ENCODE measurements at regions not wholly inside any gene's neighbourhood (a gene's known extent, or its start where the extent isn't known, plus 50 kb on each side); places are given as distances from the start of the nearest gene placed in this dataset.

GRCh38 chr2:121005453-121005852, 269.8 kb downstream of the GLI2 start:
- CTCF ChIA-PET, result interaction anchor here (0.6 kb wide), 1 partner anchor 270 kb away, joined by 3 read pairs; no protein-coding TSS in a partner anchor
- H3K36me3 ChIP-seq (ENCODE audit: low read depth), result no peaks in the 10 kb centered on the region
- H3K27me3 ChIP-seq (ENCODE audit: insufficient read depth, low read depth), result no peaks in the 10 kb centered on the region; the same call in 1 of the 2 replicates
- TF ChIP-seq EZH2 (IDR thresholded peaks at IDR 0.05; ENCODE audit: low read depth), result no peak
- TF ChIP-seq, protein P1, sequence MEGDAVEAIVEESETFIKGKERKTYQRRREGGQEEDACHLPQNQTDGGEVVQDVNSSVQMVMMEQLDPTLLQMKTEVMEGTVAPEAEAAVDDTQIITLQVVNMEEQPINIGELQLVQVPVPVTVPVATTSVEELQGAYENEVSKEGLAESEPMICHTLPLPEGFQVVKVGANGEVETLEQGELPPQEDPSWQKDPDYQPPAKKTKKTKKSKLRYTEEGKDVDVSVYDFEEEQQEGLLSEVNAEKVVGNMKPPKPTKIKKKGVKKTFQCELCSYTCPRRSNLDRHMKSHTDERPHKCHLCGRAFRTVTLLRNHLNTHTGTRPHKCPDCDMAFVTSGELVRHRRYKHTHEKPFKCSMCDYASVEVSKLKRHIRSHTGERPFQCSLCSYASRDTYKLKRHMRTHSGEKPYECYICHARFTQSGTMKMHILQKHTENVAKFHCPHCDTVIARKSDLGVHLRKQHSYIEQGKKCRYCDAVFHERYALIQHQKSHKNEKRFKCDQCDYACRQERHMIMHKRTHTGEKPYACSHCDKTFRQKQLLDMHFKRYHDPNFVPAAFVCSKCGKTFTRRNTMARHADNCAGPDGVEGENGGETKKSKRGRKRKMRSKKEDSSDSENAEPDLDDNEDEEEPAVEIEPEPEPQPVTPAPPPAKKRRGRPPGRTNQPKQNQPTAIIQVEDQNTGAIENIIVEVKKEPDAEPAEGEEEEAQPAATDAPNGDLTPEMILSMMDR (conservative IDR thresholded peaks at IDR 0.05), result no peak
- POLR2A ChIA-PET (ENCODE audit: unreplicated experiment), result interaction anchor here (0.6 kb wide), 2 partner anchors 23 to 179 kb away, joined by 3 to 21 read pairs; no protein-coding TSS in a partner anchor
- no TSS peak for BruUV-seq (replicated peaks)
- no peaks in the 10 kb centered on the region for H3K79me2 ChIP-seq (ENCODE audit: low read depth)
- no peak overlapping the region for H3K27ac ChIP-seq
- no peaks in the 10 kb centered on the region; the same call in 1 of the 2 replicates for H3K9me2 ChIP-seq (ENCODE audit: insufficient read depth)
- no peak for DNase-seq
- H3K4me3 ChIP-seq, result no peak overlapping the region
- intact Hi-C loops (cut with micrococcal nuclease; ENCODE audit: unreplicated experiment), result no loop called here
- no peak overlapping the region for H2AFZ ChIP-seq
- peaks cover 5% of the 10 kb centered on the region; the same call in 1 of the 2 replicates for H3K4me1 ChIP-seq (replicated peaks; ENCODE audit: insufficient read depth)
- H3K4me2 ChIP-seq, result no peak overlapping the region
- no peaks in the 10 kb centered on the region for H4K20me1 ChIP-seq (ENCODE audit: insufficient read depth)
- H3K9me3 ChIP-seq (ENCODE audit: insufficient read depth, low read depth), result no peaks in the 10 kb centered on the region
- no peaks in the 10 kb centered on the region for H3F3A ChIP-seq (ENCODE audit: insufficient read depth, low read depth)

GRCh38 chr2:121006743-121007489, 271.2 kb downstream of the GLI2 start:
- H4K20me1 ChIP-seq (ENCODE audit: insufficient read depth), result no peaks in the 10 kb centered on the region
- no peaks in the 10 kb centered on the region; the same call in 1 of the 2 replicates for H3K9me2 ChIP-seq (ENCODE audit: insufficient read depth)
- no peak overlapping the region for H3K4me2 ChIP-seq
- no peaks in the 10 kb centered on the region for H3F3A ChIP-seq (ENCODE audit: insufficient read depth, low read depth)
- H3K9me3 ChIP-seq (ENCODE audit: insufficient read depth, low read depth), result no peaks in the 10 kb centered on the region
- TF ChIP-seq, protein P1 (conservative IDR thresholded peaks at IDR 0.05), result no peak
- no peak for TF ChIP-seq EZH2 (IDR thresholded peaks at IDR 0.05; ENCODE audit: low read depth)
- H3K36me3 ChIP-seq (ENCODE audit: low read depth), result no peaks in the 10 kb centered on the region
- no peak overlapping the region for H3K27ac ChIP-seq
- no peaks in the 10 kb centered on the region for H3K79me2 ChIP-seq (ENCODE audit: low read depth)
- H2AFZ ChIP-seq, result no peak overlapping the region
- no peak for DNase-seq
- ChIA-PET POLR2A (ENCODE audit: unreplicated experiment) (no interaction called here), CTCF (no interaction called here)
- BruUV-seq (replicated peaks), result no TSS peak
- intact Hi-C loops (cut with micrococcal nuclease; ENCODE audit: unreplicated experiment), result no loop called here
- no peaks in the 10 kb centered on the region for H3K27me3 ChIP-seq (ENCODE audit: insufficient read depth, low read depth)
- no peak overlapping the region for H3K4me3 ChIP-seq
- peaks cover 5% of the 10 kb centered on the region; the same call in 1 of the 2 replicates for H3K4me1 ChIP-seq (replicated peaks; ENCODE audit: insufficient read depth)

DNA sequence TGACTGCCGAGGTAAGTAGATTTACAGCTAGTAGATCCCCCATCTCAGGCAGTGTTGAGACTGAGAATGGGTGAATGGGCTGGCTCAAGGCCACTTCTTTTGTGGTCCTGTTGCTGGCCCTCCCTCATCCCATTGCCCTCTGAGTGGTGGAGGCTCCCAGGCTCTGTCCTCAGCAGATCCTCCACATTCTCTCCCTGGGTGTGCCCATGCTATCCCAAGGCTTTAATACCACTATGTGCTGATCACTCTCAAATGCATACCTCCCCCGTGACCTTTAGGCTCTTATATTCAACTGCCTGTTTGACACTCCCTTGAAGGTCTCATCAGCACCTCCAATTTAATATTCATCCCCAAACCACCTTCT, 271.8 kb downstream of the GLI2 start:
- Histone ChIP-seq H3K36me3 (ENCODE audit: low read depth) (no peaks in the 10 kb centered on the region), H3K79me2 (ENCODE audit: low read depth) (no peaks in the 10 kb centered on the region), H3K4me3 (no peak overlapping the region), H3K9me2 (ENCODE audit: insufficient read depth) (no peaks in the 10 kb centered on the region; the same call in 1 of the 2 replicates), H3K9me3 (ENCODE audit: insufficient read depth, low read depth) (no peaks in the 10 kb centered on the region), H3F3A (ENCODE audit: insufficient read depth, low read depth) (no peaks in the 10 kb centered on the region), H3K27me3 (ENCODE audit: insufficient read depth, low read depth) (no peaks in the 10 kb centered on the region), H3K27ac (no peak overlapping the region), H4K20me1 (ENCODE audit: insufficient read depth) (no peaks in the 10 kb centered on the region), H3K4me2 (no peak overlapping the region), H3K4me1 (replicated peaks; ENCODE audit: insufficient read depth) (peaks cover 5% of the 10 kb centered on the region; the same call in 1 of the 2 replicates), H2AFZ (no peak overlapping the region)
- intact Hi-C loops (cut with micrococcal nuclease; ENCODE audit: unreplicated experiment), result no loop called here
- TF ChIP-seq, protein P1 (conservative IDR thresholded peaks at IDR 0.05), result no peak
- TF ChIP-seq EZH2 (IDR thresholded peaks at IDR 0.05; ENCODE audit: low read depth), result no peak
- CTCF ChIA-PET, result no interaction called here
- DNase-seq, result no peak
- POLR2A ChIA-PET (ENCODE audit: unreplicated experiment), result no interaction called here
- BruUV-seq (replicated peaks), result no TSS peak
